ENCODE measurements at regions not wholly inside any gene's neighbourhood (a gene's known extent, or its start where the extent isn't known, plus 50 kb on each side); places are given as distances from the start of the nearest gene placed in this dataset.
A peak's percentile ranks its signal among the peaks of the same experiment; 100 is the strongest.

GRCh38 chr12:112599871-112600270, 181.1 kb downstream of the PTPN11 start:
- Histone ChIP-seq H3K4me3 (ENCODE audit: low read length) (no peak overlapping the region), H4K20me1 (ENCODE audit: insufficient read depth, low read depth, low read length) (no peaks in the 10 kb centered on the region), H3K36me3 (ENCODE audit: insufficient read depth, low read length) (no peaks in the 10 kb centered on the region), H3K79me2 (ENCODE audit: low read length) (no peaks in the 10 kb centered on the region), H3K27me3 (ENCODE audit: low read length) (no peaks in the 10 kb centered on the region), H3K9me3 (ENCODE audit: low read length) (no peaks in the 10 kb centered on the region), H3K4me2 (ENCODE audit: low read depth, low read length, poor library complexity, severe bottlenecking) (no peak overlapping the region), H3K9me2 (replicated peaks; ENCODE audit: insufficient read depth, low read length) (no peaks in the 10 kb centered on the region), H3K9ac (ENCODE audit: low read length) (no peak overlapping the region), H3K27ac (ENCODE audit: low read length) (no peak overlapping the region), H3K4me1 (ENCODE audit: low read length) (no peaks in the 10 kb centered on the region), H2AFZ (ENCODE audit: low read length) (no peak overlapping the region)
- no peak for DNase-seq

GRCh38 chr12:112602150-112602549, 183.4 kb downstream of the PTPN11 start:
- no peaks in the 10 kb centered on the region for H4K20me1 ChIP-seq (ENCODE audit: insufficient read depth, low read depth, low read length)
- no peaks in the 10 kb centered on the region for H3K27me3 ChIP-seq (ENCODE audit: low read length)
- H3K4me3 ChIP-seq (ENCODE audit: low read length): no peak overlapping the region
- H3K9ac ChIP-seq (ENCODE audit: low read length): no peak overlapping the region
- no peaks in the 10 kb centered on the region for H3K9me3 ChIP-seq (ENCODE audit: low read length)
- no peaks in the 10 kb centered on the region for H3K9me2 ChIP-seq (replicated peaks; ENCODE audit: insufficient read depth, low read length)
- H2AFZ ChIP-seq (ENCODE audit: low read length): no peak overlapping the region
- 0 out of 2 replicates have a peak, but pooled peaks cover 3% of the 10 kb centered on the region for H3K4me1 ChIP-seq (ENCODE audit: low read length)
- no peaks in the 10 kb centered on the region for H3K36me3 ChIP-seq (ENCODE audit: insufficient read depth, low read length)
- H3K27ac ChIP-seq (ENCODE audit: low read length): no peak overlapping the region
- no peak overlapping the region for H3K4me2 ChIP-seq (ENCODE audit: low read depth, low read length, poor library complexity, severe bottlenecking)
- no peaks in the 10 kb centered on the region for H3K79me2 ChIP-seq (ENCODE audit: low read length)
- no peak for DNase-seq

- no peaks in the 10 kb centered on the region for H3K9me3 ChIP-seq (ENCODE audit: low read length)
- H3K4me2 ChIP-seq (ENCODE audit: low read depth, low read length, poor library complexity, severe bottlenecking): no peak overlapping the region
- H3K4me3 ChIP-seq (ENCODE audit: low read length): no peak overlapping the region
- no peak overlapping the region for H3K27ac ChIP-seq (ENCODE audit: low read length)
- no peaks in the 10 kb centered on the region for H3K27me3 ChIP-seq (ENCODE audit: low read length)
- H3K4me1 ChIP-seq (ENCODE audit: low read length): 0 out of 2 replicates have a peak, but pooled peaks cover 3% of the 10 kb centered on the region
- H3K9ac ChIP-seq (ENCODE audit: low read length): no peak overlapping the region
- no peaks in the 10 kb centered on the region for H3K9me2 ChIP-seq (replicated peaks; ENCODE audit: insufficient read depth, low read length)
- no peaks in the 10 kb centered on the region for H3K36me3 ChIP-seq (ENCODE audit: insufficient read depth, low read length)
- no peaks in the 10 kb centered on the region for H3K79me2 ChIP-seq (ENCODE audit: low read length)
- H4K20me1 ChIP-seq (ENCODE audit: insufficient read depth, low read depth, low read length): no peaks in the 10 kb centered on the region
- peak; percentile 44 for DNase-seq
- H2AFZ ChIP-seq (ENCODE audit: low read length): no peak overlapping the region
Observed at GRCh38 chr12:112606611-112607365, 184.8 kb upstream of the RPH3A start.

GRCh38 chr12:112607427-112607826, 184.1 kb upstream of the RPH3A start:
- H3K79me2 ChIP-seq (ENCODE audit: low read length): no peaks in the 10 kb centered on the region
- no peaks in the 10 kb centered on the region for H3K27me3 ChIP-seq (ENCODE audit: low read length)
- no peak overlapping the region for H3K9ac ChIP-seq (ENCODE audit: low read length)
- no peaks in the 10 kb centered on the region for H3K9me2 ChIP-seq (replicated peaks; ENCODE audit: insufficient read depth, low read length)
- H3K4me1 ChIP-seq (ENCODE audit: low read length): 0 out of 2 replicates have a peak, but pooled peaks cover 3% of the 10 kb centered on the region
- no peaks in the 10 kb centered on the region for H3K36me3 ChIP-seq (ENCODE audit: insufficient read depth, low read length)
- H3K4me2 ChIP-seq (ENCODE audit: low read depth, low read length, poor library complexity, severe bottlenecking): no peak overlapping the region
- no peak for DNase-seq
- no peaks in the 10 kb centered on the region for H3K9me3 ChIP-seq (ENCODE audit: low read length)
- H2AFZ ChIP-seq (ENCODE audit: low read length): no peak overlapping the region
- H3K27ac ChIP-seq (ENCODE audit: low read length): no peak overlapping the region
- no peak overlapping the region for H3K4me3 ChIP-seq (ENCODE audit: low read length)
- no peaks in the 10 kb centered on the region for H4K20me1 ChIP-seq (ENCODE audit: insufficient read depth, low read depth, low read length)

- Histone ChIP-seq H3K4me1 (ENCODE audit: low read length) (no peaks in the 10 kb centered on the region), H4K20me1 (ENCODE audit: insufficient read depth, low read depth, low read length) (no peaks in the 10 kb centered on the region), H3K4me3 (ENCODE audit: low read length) (no peak overlapping the region), H3K36me3 (ENCODE audit: insufficient read depth, low read length) (no peaks in the 10 kb centered on the region), H2AFZ (ENCODE audit: low read length) (no peak overlapping the region), H3K79me2 (ENCODE audit: low read length) (no peaks in the 10 kb centered on the region), H3K9ac (ENCODE audit: low read length) (no peak overlapping the region), H3K9me3 (ENCODE audit: low read length) (no peaks in the 10 kb centered on the region), H3K9me2 (replicated peaks; ENCODE audit: insufficient read depth, low read length) (no peaks in the 10 kb centered on the region), H3K27me3 (ENCODE audit: low read length) (no peaks in the 10 kb centered on the region), H3K4me2 (ENCODE audit: low read depth, low read length, poor library complexity, severe bottlenecking) (no peak overlapping the region), H3K27ac (ENCODE audit: low read length) (no peak overlapping the region)
- DNase-seq: no peak
Observed at GRCh38 chr12:112611908-112612307, 179.6 kb upstream of the RPH3A start.

GRCh38 chr12:112615196-112615595, 176.4 kb upstream of the RPH3A start:
- no peak overlapping the region for H3K27ac ChIP-seq (ENCODE audit: low read length)
- no peaks in the 10 kb centered on the region for H3K9me3 ChIP-seq (ENCODE audit: low read length)
- H2AFZ ChIP-seq (ENCODE audit: low read length): no peak overlapping the region
- H3K36me3 ChIP-seq (ENCODE audit: insufficient read depth, low read length): no peaks in the 10 kb centered on the region
- no peak overlapping the region for H3K9ac ChIP-seq (ENCODE audit: low read length)
- H4K20me1 ChIP-seq (ENCODE audit: insufficient read depth, low read depth, low read length): no peaks in the 10 kb centered on the region
- no peaks in the 10 kb centered on the region for H3K27me3 ChIP-seq (ENCODE audit: low read length)
- DNase-seq: no peak
- no peaks in the 10 kb centered on the region for H3K9me2 ChIP-seq (replicated peaks; ENCODE audit: insufficient read depth, low read length)
- no peaks in the 10 kb centered on the region for H3K4me1 ChIP-seq (ENCODE audit: low read length)
- H3K4me3 ChIP-seq (ENCODE audit: low read length): no peak overlapping the region
- H3K4me2 ChIP-seq (ENCODE audit: low read depth, low read length, poor library complexity, severe bottlenecking): no peak overlapping the region
- H3K79me2 ChIP-seq (ENCODE audit: low read length): no peaks in the 10 kb centered on the region

GRCh38 chr12:112616469-112617152, 174.9 kb upstream of the RPH3A start:
- no peaks in the 10 kb centered on the region for H3K4me1 ChIP-seq (ENCODE audit: low read length)
- H3K27ac ChIP-seq (ENCODE audit: low read length): no peak overlapping the region
- H3K79me2 ChIP-seq (ENCODE audit: low read length): no peaks in the 10 kb centered on the region
- H4K20me1 ChIP-seq (ENCODE audit: insufficient read depth, low read depth, low read length): no peaks in the 10 kb centered on the region
- no peak overlapping the region for H3K4me2 ChIP-seq (ENCODE audit: low read depth, low read length, poor library complexity, severe bottlenecking)
- no peak overlapping the region for H3K9ac ChIP-seq (ENCODE audit: low read length)
- no peak for DNase-seq
- H3K9me2 ChIP-seq (replicated peaks; ENCODE audit: insufficient read depth, low read length): no peaks in the 10 kb centered on the region
- no peaks in the 10 kb centered on the region for H3K36me3 ChIP-seq (ENCODE audit: insufficient read depth, low read length)
- H3K4me3 ChIP-seq (ENCODE audit: low read length): no peak overlapping the region
- H3K9me3 ChIP-seq (ENCODE audit: low read length): no peaks in the 10 kb centered on the region
- H3K27me3 ChIP-seq (ENCODE audit: low read length): no peaks in the 10 kb centered on the region
- no peak overlapping the region for H2AFZ ChIP-seq (ENCODE audit: low read length)

- H3K79me2 ChIP-seq (ENCODE audit: low read length): no peaks in the 10 kb centered on the region
- H3K9ac ChIP-seq (ENCODE audit: low read length): no peak overlapping the region
- H3K9me3 ChIP-seq (ENCODE audit: low read length): no peaks in the 10 kb centered on the region
- DNase-seq: no peak
- no peak overlapping the region for H2AFZ ChIP-seq (ENCODE audit: low read length)
- H3K4me3 ChIP-seq (ENCODE audit: low read length): no peak overlapping the region
- H3K4me1 ChIP-seq (ENCODE audit: low read length): no peaks in the 10 kb centered on the region
- H3K27me3 ChIP-seq (ENCODE audit: low read length): no peaks in the 10 kb centered on the region
- H3K4me2 ChIP-seq (ENCODE audit: low read depth, low read length, poor library complexity, severe bottlenecking): no peak overlapping the region
- H3K27ac ChIP-seq (ENCODE audit: low read length): no peak overlapping the region
- H3K9me2 ChIP-seq (replicated peaks; ENCODE audit: insufficient read depth, low read length): no peaks in the 10 kb centered on the region
- no peaks in the 10 kb centered on the region for H4K20me1 ChIP-seq (ENCODE audit: insufficient read depth, low read depth, low read length)
- no peaks in the 10 kb centered on the region for H3K36me3 ChIP-seq (ENCODE audit: insufficient read depth, low read length)
Observed at GRCh38 chr12:112617153-112617505, 174.4 kb upstream of the RPH3A start.
